Retinal pigment epithelial cell (primary cell): ENCODE measurements at regions not wholly inside any gene's neighbourhood (a gene's known extent, or its start where the extent isn't known, plus 50 kb on each side); places are given as distances from the start of the nearest gene placed in this dataset.
A peak's percentile ranks its signal among the peaks of the same experiment; 100 is the strongest.

Experiments used
- DNase-seq: peaks from one replicate; pipeline ENCODE4 v3.0.0-alpha.2; 2010; ENCODE audit warnings: low read depth
- H3K4me3 ChIP-seq: 2 replicates; pipeline ENCODE4 v1.5.1; 2011; ENCODE audit warnings: mild to moderate bottlenecking, low read length, control low read depth, moderate library complexity
- TF ChIP-seq, protein P1 (sequence below): conservative IDR thresholded peaks from 2 replicates; pipeline ENCODE4 v1.5.1; 2011; ENCODE audit warnings: low read depth, low read length, control low read depth, inconsistent platforms

DNA sequence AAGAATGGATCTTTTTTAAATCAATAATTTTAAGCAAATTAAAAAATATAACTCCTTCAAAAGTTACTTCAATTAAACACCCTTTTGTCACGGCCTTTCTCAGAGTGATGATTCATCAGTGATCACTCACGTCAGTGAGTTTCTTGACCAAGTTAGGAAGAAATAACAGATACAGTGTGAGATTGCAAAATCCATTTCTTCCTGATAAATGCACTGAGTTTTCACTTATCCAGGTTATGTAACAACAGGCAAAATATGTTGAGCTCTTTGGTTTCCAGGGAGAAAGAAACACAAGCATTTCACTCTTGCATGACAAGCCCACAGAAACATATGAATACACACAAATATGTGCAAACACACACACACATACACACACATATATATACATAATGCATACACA, 195.9 kb upstream of the CYRIA start:
- peak; percentile 67 for DNase-seq
- TF ChIP-seq, protein P1, sequence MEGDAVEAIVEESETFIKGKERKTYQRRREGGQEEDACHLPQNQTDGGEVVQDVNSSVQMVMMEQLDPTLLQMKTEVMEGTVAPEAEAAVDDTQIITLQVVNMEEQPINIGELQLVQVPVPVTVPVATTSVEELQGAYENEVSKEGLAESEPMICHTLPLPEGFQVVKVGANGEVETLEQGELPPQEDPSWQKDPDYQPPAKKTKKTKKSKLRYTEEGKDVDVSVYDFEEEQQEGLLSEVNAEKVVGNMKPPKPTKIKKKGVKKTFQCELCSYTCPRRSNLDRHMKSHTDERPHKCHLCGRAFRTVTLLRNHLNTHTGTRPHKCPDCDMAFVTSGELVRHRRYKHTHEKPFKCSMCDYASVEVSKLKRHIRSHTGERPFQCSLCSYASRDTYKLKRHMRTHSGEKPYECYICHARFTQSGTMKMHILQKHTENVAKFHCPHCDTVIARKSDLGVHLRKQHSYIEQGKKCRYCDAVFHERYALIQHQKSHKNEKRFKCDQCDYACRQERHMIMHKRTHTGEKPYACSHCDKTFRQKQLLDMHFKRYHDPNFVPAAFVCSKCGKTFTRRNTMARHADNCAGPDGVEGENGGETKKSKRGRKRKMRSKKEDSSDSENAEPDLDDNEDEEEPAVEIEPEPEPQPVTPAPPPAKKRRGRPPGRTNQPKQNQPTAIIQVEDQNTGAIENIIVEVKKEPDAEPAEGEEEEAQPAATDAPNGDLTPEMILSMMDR, result no peak
- H3K4me3 ChIP-seq, result no peak overlapping the region

DNA sequence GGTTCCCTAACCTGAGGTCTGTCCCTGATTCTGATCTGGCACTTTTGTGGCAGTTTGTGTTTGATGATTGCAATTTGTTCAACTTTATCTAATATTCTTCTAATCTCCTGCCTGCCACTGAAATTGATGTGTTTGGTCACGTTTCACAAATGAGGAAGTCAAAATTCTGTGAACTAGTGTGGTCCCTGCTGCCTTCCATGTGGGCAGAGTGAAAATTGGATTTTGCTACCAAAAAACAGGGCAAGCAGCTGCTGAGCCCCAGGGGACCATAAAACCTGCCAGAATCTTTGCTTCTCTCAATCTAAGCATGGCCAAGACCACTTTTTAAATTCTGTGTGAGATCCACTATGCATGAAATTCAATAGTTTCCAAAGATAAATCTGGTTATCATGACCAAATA, 195.5 kb upstream of the CYRIA start:
- no peak overlapping the region for H3K4me3 ChIP-seq
- TF ChIP-seq, protein P1, result no peak
- DNase-seq, result no peak

DNA sequence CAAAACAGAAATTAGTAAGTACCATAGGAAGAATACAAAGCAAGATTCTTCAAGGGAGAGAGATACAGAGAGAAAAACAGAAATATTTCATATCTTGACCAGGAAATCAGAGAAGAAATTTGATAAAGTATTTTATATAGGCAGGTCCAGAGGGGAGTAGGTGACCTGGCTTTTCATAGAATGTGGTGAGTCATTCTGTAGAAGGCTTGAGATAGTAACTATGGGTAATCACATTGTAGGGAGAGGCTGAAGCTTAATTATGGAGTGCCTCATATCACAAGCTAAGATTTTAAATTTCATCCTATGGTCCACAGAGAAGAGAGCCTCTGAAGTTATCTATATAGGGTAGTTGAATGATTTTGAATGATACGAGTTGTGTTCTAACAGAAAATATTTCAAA, 195.0 kb upstream of the CYRIA start:
- H3K4me3 ChIP-seq, result no peak overlapping the region
- DNase-seq, result no peak
- TF ChIP-seq, protein P1, result no peak

DNA sequence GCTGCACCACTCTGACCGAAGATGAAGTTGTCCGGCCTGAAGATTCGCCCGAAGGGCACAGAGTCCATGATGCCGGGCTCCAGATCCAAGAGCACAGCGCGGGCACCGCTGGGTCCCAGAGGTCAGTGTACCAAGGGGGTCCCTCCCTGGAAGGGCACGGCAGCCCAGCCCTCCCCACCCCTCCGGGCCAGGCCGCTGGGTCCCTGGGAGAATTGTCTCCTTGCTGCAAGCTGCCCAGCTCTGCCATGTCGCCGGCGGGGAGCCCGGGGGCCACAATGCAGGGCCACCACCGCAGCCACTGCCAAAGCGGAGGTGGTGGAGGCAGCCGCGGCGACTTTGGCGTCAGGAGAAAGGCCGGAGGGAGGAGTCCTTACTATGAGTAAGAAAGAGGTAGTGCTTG, 189.5 kb upstream of the CYRIA start:
- DNase-seq, result no peak
- H3K4me3 ChIP-seq, result no peak overlapping the region
- TF ChIP-seq, protein P1, result no peak

DNA sequence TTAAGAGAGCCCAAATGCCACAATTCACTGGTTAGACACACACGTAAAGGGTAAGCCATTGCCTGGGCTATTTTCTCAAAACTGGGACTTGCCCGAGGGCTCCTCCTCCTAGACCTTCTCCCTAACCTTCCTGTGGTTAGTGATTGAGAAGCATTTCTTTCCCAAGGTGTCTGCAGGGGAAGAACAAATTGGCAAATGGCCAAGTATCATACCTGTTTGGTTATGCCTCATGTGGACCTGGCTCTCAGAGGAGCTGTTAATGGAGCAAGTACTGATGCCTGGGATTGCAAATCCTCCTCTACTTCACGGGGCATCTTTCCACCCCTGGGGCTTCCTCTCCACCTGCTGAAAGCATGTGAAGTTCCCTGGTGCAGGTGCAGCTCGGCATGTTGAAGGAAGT, 187.5 kb upstream of the CYRIA start:
- TF ChIP-seq, protein P1, result no peak
- no peak overlapping the region for H3K4me3 ChIP-seq
- DNase-seq, result no peak

DNA sequence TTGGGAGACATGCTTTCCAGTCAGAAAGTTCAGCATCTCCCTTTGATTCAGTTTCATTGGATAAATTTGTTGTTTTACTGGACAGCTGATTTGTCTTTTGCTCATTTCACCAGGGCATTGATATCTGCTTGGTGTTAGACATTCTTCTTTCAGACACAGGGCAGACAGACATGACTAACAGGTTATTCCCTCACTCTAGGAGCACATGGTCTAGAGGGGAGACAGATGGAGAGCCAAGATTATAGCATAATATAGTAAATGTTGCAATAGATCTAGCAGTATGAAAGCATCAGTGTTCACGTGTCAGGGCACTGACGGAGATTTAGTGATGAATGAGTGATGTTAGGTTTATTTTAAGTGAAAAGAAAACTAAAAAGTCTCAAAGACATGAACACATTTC, 187.0 kb upstream of the CYRIA start:
- peak; percentile 54 for DNase-seq

DNA sequence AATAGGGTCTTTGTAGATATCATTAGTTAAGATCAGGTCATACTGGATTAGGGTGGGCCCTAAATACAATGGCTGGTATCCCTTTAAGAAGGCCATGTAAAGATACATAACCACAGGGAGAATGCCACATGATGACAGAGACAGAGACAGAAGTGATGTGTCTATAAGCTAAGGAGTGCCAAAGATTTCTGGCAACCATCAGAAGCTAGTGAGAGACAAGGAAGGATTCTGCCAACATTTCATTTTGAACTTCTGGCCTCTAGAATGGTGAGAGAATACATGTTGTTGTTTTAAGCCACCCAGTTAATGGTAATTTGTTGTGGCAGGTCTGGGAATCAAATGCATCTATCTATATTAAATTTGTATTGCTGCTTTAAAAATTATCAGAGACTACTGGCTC, 185.5 kb upstream of the CYRIA start:
- TF ChIP-seq, protein P1, result no peak
- no peak overlapping the region for H3K4me3 ChIP-seq
- DNase-seq, result no peak

More for the DNA sequence above, 187.0 kb upstream of the CYRIA start:
- no peak overlapping the region for H3K4me3 ChIP-seq
- TF ChIP-seq, protein P1, result no peak
